COLO829 (cell line): ENCODE measurements at regions not wholly inside any gene's neighbourhood (a gene's known extent, or its start where the extent isn't known, plus 50 kb on each side); places are given as distances from the start of the nearest gene placed in this dataset.

Experiments used
- DNase-seq: peaks from one replicate; pipeline ENCODE4 v3.0.0; 2012; ENCODE audit warnings: low spot score

GRCh38 chr1:168455764-168456163, 88.0 kb downstream of the XCL2 start:
- DNase-seq = no peak

DNA sequence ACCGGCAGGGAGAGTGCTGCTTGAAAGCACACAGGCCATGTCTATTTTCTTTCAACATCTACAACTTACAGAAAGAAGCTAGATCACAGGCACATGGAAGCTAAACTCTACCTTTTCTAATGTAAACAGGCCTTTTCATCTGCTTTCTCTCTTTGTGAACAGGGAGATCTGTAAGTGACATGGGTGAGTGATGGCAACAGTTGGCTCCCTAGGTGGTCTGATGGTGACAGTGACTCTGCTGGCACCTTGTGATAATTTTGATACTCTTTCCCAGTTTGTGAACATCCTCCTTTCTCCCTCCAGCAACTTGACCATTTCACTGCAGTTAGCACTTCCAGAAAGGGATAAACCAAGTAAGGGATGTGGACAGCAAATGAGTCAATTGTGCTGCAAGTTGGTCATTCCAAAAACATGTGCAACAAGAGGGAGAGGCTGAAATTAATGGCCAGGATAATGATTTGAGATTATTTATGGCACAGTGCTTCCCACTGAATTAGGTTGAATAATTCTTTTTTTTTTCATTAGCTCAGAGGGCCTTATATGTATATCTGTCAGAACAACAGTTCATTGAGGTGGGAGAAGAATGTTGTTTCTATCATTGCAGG, 89.5 kb downstream of the XCL2 start:
- DNase-seq = no peak

GRCh38 chr1:168453056-168453455, 90.7 kb downstream of the XCL2 start:
- DNase-seq = no peak

GRCh38 chr1:168452329-168452728, 91.5 kb downstream of the XCL2 start:
- no peak for DNase-seq

DNA sequence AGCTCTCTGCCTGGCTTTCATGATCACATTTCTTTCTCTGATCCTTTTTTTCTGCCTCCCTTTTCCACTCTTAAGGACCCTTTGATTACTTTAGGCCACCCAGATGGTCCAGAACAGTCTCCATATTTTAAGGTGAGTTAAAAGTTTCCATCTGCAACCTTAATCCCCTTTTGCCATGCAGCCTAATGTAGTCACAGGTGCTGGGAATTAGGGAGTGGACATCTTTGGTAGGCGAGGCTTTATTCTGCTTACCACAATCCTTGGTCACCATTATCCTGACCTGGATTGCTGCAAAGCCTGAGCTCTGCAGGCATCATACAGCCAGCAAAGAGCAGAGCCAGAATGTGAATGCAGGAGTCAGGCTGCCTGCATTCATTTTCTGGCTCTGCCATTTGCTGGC, 95.9 kb downstream of the XCL2 start:
- DNase-seq = no peak

GRCh38 chr1:168446081-168446480, 97.7 kb downstream of the XCL2 start:
- DNase-seq = no peak

DNA sequence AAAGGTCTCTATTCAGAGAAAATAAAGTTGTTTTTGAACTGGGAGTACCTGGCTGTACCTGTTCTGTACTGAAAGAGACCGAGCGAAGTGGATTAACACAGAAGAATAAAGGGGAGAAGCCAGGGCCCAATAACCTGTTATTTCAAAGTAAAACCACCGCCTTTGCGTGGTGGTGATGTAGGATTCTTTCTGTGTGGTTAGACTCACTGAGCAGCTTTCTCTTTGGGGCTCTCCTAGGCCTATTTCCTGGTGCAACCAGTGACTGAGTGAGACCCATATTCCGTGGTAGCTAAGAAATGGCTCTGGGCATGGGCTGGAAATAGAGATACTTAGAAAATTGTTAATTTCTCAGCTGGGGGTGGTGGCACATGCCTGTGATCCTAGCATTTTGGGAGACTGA, 99.9 kb downstream of the XCL2 start:
- DNase-seq = no peak

DNA sequence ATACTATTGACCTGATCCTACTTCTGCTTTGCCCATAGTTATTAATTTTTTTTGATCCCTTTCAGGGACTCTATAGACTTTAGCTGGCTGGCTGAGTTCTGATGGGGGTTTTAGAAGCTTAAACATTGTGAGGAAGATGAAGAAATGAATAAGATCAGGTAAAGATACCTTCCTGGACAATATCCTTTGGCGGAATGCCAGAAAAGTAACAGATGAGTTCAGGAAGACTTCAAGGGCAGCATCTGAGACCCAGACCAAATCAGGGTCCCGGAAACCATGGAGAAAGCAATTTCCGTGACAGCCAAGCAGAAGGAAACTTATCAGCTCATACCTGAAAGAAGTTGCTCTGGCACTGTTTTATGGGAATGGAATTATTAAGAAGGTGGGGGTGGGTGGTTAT, 100.4 kb downstream of the XCL2 start:
- no peak for DNase-seq

GRCh38 chr1:168442931-168443330, 100.9 kb downstream of the XCL2 start:
- DNase-seq = no peak

- no peak for DNase-seq
Measured at GRCh38 chr1:168441745-168442144, 102.1 kb downstream of the XCL2 start.

- peak; percentile 69 for DNase-seq
Measured at GRCh38 chr1:168439456-168440375, 104.1 kb downstream of the XCL2 start.

GRCh38 chr1:168438626-168439025, 105.2 kb downstream of the XCL2 start:
- DNase-seq = no peak

- DNase-seq = no peak
Measured at GRCh38 chr1:168437821-168438220, 106.0 kb downstream of the XCL2 start.

GRCh38 chr1:168435439-168435838, 108.4 kb downstream of the XCL2 start:
- DNase-seq = no peak

GRCh38 chr1:168433238-168433637, 110.6 kb downstream of the XCL2 start:
- DNase-seq = no peak

- no peak for DNase-seq
Measured at GRCh38 chr1:168431882-168432281, 111.9 kb downstream of the XCL2 start.

DNA sequence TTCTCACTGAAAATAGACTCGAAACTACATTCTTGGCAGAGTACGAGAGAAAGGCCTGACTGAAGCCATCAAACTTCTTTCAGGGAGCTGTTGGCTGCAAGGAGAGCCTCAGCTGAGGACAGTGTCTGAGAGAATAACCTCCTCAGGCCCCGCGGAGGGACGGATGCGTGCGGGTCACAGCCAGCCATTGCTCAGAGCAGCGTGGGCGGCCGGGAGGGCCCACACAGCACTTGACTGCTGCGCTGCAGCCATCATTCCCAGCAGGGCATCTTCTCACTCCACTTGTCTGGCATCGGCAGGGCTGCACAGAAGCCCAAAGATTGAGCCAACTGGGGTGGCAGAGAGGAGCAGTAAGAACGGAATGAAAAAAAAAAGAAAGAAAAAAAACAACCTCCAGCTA, 113.5 kb downstream of the XCL2 start:
- no peak for DNase-seq

DNA sequence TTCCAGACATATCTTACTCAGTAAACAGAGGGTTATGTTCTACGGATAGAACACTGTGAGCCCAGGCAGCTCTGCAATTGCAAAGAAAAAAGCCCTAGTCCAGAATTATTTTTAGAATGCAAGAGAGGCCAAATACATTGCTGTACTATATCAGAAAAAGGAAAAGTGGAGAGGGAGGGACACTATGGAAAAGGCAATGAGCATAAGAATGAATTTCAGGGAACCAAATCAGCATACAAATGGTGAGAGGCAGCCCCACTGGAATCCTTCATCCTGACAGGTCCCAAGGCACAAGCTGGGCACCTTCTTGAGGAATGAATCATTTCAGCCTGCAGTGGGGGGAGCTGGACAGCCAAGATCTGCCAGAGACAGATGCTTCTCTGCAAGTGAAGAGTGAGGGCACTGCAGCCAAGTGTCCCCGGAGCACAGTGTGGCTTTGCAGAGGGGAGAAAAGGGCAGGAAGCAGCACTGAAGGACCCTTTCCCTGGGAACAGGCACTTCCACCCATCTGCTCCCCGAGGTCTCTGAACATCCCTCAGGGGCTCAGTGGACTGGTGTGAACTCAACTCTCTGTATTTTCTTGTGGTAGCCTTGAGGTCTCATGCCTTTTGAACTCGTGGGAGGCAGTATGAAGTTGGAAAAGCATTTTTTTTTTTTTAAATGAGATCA, 115.6 kb downstream of the XCL2 start:
- DNase-seq = no peak

DNA sequence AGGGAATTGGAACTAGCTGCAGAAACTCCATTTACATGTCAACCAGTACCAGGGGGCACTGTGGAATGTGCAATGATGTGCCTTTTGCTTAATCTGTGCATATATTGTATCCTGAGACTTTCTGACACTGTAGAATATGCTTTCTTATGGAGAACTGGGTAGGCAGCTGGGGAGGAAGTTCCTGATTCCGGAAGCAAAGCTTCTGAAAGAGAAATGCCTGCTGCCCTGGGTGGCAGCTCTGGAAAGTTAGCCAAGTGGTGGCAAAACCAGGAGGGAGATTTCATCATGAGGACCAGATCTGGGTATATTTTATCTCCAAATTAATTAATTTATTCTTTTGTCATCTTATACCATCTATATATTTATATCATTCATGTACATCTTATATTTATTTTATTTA, 116.7 kb downstream of the XCL2 start:
- DNase-seq = no peak

DNA sequence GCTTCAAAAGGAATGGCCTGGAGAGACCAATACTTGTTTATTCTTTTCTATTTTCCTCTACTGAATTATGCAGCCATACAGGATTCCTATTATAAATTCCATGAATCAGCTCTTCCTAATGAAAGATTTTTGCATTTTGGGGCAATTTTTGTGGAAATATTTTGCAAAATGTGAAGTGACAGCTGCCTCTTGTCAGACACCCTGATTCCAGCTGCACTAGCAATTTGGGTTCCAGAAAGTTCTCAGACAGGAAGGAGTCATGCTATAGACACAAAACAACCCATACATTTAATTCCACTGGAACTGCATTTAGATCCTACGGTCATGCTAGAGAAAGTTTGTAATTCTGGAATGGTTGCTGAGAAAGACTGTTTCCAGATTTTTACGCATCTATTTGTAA, 119.5 kb downstream of the XCL2 start:
- no peak for DNase-seq

- no peak for DNase-seq
Measured at GRCh38 chr1:168422203-168422847, 121.5 kb downstream of the XCL2 start.

GRCh38 chr1:168421399-168422004, 122.3 kb downstream of the XCL2 start:
- DNase-seq = no peak
